GM12873 (cell line): ENCODE measurements at regions not wholly inside any gene's neighbourhood (a gene's known extent, or its start where the extent isn't known, plus 50 kb on each side); places are given as distances from the start of the nearest gene placed in this dataset.

Experiments
- CTCF ChIP-seq: IDR thresholded peaks from 2 replicates; pipeline ENCODE4 v1.5.1; 2012; ENCODE audit warnings: low read depth, mild to moderate bottlenecking, moderate library complexity, low read length, control low read depth; ENCODE audit not compliant: insufficient read depth; ENCODE audit errors: missing control alignments

GRCh38 chr5:69004127-69004526, 89.7 kb upstream of the SLC30A5 start:
- no peak for TF ChIP-seq CTCF

- TF ChIP-seq CTCF, result no peak
Observed at GRCh38 chr5:69004676-69005075, 89.1 kb upstream of the SLC30A5 start.

DNA sequence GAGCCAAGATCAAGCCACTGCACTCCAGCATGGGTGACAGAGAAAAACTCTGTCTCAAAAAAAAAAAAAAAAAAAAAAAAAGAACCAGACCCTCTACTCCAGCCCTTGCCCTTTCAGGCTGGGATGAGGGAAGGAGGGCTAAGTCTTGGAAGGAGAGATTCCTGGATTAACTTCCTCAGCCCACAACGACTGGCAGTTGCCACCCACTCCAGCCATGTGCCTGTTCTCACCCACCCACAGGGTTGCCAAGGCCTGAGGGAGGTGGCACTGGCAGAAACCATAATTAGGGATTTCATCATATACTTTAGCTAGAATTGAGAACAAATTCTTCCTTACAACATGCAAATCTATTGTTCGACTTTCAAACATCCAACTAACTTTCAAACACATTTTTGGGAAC, 87.8 kb upstream of the SLC30A5 start:
- no peak for TF ChIP-seq CTCF

- no peak for TF ChIP-seq CTCF
Observed at GRCh38 chr5:69007163-69007562, 86.7 kb upstream of the SLC30A5 start.

- TF ChIP-seq CTCF, result peak; percentile 97
Observed at GRCh38 chr5:69007726-69008368, 86.0 kb upstream of the SLC30A5 start.

GRCh38 chr5:69010476-69010875, 83.3 kb upstream of the SLC30A5 start:
- TF ChIP-seq CTCF, result no peak

DNA sequence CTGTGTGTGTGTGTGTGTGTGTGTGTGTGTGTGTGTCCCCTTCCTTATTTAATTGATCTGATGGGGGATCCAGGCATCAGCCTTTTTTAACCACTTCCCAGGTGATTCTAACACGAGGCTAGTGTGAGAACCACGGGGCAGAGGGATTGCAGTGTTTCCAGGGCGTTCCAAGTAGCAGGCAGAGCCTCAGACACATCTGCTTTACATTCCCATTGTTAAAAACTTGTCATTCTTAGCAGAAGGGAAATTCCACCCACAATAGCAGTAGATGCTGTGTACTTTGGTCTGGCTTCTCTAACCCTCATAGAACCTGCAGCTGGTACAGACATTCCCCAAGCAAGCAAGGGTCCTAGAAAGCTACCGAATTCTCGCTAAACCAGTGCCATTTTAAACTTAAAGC, 81.9 kb upstream of the SLC30A5 start:
- no peak for TF ChIP-seq CTCF

- TF ChIP-seq CTCF, result no peak
Observed at GRCh38 chr5:69013481-69013880, 80.3 kb upstream of the SLC30A5 start.
